Sigmoid colon (tissue), 4 donors: ENCODE measurements at regions not wholly inside any gene's neighbourhood (a gene's known extent, or its start where the extent isn't known, plus 50 kb on each side); places are given as distances from the start of the nearest gene placed in this dataset.

Experiments used
- EP300 ChIP-seq, 4 donors: sonication (generic); formaldehyde crosslinking; IDR thresholded peaks; one replicate each; pipeline ENCODE4 v1.6.1; 2017; ENCODE audit warnings: antibody characterized with exemption in 4 of 4
- POLR2A ChIP-seq, 2 donors: fragments of 450-650 bp; IDR thresholded peaks; one replicate each; pipeline ENCODE4 v1.6.1; 2016; ENCODE audit warnings: antibody characterized with exemption in 2 of 2, mild to moderate bottlenecking in 2 of 2, moderate library complexity in 2 of 2
- POLR2AphosphoS5 ChIP-seq, 4 donors: sonication (generic); formaldehyde crosslinking; IDR thresholded peaks; one replicate each; pipeline ENCODE4 v1.6.1; 2017; ENCODE audit warnings: antibody characterized with exemption in 4 of 4
- TF ChIP-seq, protein P1 (sequence below), 4 experiments: fragments of 450-650 bp in 3 of 4; fragments of 200-600 bp in 1 of 4; IDR thresholded peaks; one replicate each; pipeline ENCODE4 v1.5.1; 2016 to 2019; ENCODE audit warnings: antibody characterized with exemption in 4 of 4, mild to moderate bottlenecking in 3 of 4, moderate library complexity in 2 of 4

DNA sequence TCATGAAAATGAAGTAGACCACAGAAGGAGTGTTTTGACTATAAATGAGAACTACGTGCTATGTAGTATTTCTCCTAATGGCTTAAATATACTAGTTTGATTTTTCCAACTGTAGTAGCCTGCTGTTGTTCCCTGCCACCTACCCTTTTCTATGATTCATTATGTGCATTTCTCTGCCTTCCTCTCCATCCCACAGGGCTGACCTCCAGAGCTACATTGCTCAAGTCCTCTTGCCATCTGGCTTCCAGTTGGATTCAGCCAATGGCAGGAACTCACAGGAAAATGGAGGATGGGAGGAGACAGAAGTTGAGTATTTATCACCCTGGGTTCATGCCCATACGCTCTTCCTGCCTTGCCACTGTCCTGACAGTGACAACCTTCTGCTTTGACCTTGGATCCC, 515.3 kb downstream of the SOX5 start:
- TF ChIP-seq, protein P1, sequence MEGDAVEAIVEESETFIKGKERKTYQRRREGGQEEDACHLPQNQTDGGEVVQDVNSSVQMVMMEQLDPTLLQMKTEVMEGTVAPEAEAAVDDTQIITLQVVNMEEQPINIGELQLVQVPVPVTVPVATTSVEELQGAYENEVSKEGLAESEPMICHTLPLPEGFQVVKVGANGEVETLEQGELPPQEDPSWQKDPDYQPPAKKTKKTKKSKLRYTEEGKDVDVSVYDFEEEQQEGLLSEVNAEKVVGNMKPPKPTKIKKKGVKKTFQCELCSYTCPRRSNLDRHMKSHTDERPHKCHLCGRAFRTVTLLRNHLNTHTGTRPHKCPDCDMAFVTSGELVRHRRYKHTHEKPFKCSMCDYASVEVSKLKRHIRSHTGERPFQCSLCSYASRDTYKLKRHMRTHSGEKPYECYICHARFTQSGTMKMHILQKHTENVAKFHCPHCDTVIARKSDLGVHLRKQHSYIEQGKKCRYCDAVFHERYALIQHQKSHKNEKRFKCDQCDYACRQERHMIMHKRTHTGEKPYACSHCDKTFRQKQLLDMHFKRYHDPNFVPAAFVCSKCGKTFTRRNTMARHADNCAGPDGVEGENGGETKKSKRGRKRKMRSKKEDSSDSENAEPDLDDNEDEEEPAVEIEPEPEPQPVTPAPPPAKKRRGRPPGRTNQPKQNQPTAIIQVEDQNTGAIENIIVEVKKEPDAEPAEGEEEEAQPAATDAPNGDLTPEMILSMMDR (IDR thresholded peaks at IDR 0.05), result no peak
- TF ChIP-seq POLR2A (IDR thresholded peaks at IDR 0.05) (no peak), POLR2AphosphoS5 (IDR thresholded peaks at IDR 0.05) (no peak), EP300 (IDR thresholded peaks at IDR 0.05) (no peak)
